ENCODE measurements at regions not wholly inside any gene's neighbourhood (a gene's known extent, or its start where the extent isn't known, plus 50 kb on each side); places are given as distances from the start of the nearest gene placed in this dataset.

DNA sequence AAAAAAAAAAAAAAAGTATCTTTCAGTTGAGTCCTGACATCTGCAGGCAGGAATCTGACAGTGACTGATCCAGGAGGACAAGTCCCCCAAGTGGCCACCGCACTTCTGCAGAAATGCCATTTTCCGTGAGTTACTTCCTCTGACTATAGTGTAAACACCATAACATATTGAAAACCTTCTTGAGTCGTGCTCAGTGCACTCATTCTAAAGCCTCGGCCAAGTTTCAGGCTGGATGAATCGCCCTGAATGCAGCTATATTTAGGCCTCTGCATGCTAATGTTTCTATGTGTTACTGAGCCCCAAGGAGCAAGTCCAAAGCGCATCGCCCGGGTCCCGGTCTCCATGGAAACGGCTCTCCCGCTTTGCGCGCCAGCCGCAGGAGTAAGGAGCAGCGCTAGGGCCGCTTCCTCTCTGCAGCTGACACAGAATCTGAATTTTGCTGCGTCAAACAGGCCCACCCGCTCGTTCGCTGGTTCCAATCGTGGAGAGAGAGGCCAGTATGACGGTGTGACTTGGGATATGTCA lies 335.4 kb downstream of the MSX2 start:
- TF ChIP-seq POLR2A (IDR thresholded peaks at IDR 0.05), result no peak
- TF ChIP-seq, protein P1, sequence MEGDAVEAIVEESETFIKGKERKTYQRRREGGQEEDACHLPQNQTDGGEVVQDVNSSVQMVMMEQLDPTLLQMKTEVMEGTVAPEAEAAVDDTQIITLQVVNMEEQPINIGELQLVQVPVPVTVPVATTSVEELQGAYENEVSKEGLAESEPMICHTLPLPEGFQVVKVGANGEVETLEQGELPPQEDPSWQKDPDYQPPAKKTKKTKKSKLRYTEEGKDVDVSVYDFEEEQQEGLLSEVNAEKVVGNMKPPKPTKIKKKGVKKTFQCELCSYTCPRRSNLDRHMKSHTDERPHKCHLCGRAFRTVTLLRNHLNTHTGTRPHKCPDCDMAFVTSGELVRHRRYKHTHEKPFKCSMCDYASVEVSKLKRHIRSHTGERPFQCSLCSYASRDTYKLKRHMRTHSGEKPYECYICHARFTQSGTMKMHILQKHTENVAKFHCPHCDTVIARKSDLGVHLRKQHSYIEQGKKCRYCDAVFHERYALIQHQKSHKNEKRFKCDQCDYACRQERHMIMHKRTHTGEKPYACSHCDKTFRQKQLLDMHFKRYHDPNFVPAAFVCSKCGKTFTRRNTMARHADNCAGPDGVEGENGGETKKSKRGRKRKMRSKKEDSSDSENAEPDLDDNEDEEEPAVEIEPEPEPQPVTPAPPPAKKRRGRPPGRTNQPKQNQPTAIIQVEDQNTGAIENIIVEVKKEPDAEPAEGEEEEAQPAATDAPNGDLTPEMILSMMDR (IDR thresholded peaks at IDR 0.05), result no peak
- Histone ChIP-seq H3K4me3 (peak overlapping the region in 1 of 4 donors; percentile 42), H3K9me3 (replicated peaks in 1 of 3) (no peaks in the 10 kb centered on the region), H3K27ac (no peak overlapping the region), H3K4me1 (replicated peaks in 1 of 2) (no peaks in the 10 kb centered on the region), H3K36me3 (replicated peaks in 1 of 2) (no peaks in the 10 kb centered on the region), H3K27me3 (no peaks in the 10 kb centered on the region)
- 6 to 24% (median 7%) methylated on average over 9 to 22 of the region's 22 CpGs for WGBS, 4 donors
- intact Hi-C loops (cut with DNase I), result no loop called here
- peak; percentile 17 to 72 (median 27) for DNase-seq

DNA sequence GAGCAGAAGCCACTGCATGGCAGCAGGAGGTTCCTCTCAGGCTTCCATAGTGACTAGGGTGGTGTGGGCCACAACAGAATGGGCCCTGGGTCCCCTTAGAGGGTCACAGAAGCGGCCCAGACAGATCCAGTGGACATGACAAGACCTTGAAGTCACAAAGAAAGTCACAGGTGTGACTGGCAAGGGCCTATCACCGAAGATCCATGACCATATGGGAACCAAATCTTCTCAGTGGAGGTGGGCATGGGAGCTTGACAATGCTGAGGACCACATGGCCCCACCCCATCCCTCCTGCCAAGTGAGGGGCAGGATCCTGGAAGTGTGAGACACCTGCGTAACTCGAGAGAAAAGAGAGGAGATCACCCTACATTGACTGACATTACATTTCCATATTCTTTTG lies 332.4 kb downstream of the MSX2 start:
- no peak for TF ChIP-seq POLR2A (IDR thresholded peaks at IDR 0.05)
- TF ChIP-seq, protein P1 (IDR thresholded peaks at IDR 0.05), result no peak
- Histone ChIP-seq H3K27me3 (no peaks in the 10 kb centered on the region), H3K36me3 (replicated peaks in 1 of 2) (no peaks in the 10 kb centered on the region), H3K27ac (no peak overlapping the region), H3K4me1 (replicated peaks in 1 of 2) (no peaks in the 10 kb centered on the region), H3K9me3 (replicated peaks in 1 of 3) (no peaks in the 10 kb centered on the region), H3K4me3 (no peak overlapping the region)
- intact Hi-C loops (cut with DNase I), result no loop called here
- WGBS, 4 donors, result 73 to 95% (median 80%) methylated on average over 4 of the region's 4 CpGs
- DNase-seq, result no peak

DNA sequence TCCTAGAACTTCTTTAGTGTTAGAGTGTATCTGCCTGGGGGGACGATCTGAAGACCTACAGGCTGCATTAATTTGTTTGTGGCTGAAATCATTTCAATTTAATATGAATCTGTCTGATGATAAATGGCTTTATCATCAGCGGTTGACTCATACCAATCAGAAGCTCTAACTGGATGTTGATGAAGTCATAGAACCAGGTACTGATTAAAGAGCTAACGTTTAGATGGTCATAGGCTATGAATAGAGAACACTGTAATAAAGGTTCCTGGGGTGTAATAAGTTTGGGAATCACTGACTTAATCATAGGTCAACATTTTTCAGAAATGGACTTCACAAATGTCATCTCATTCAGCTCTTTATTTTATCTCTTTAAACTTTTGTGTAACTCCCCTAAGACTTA lies 329.9 kb downstream of the MSX2 start:
- Histone ChIP-seq H3K4me3 (no peak overlapping the region), H3K4me1 (replicated peaks in 1 of 2) (no peaks in the 10 kb centered on the region), H3K9me3 (replicated peaks in 1 of 3) (no peaks in the 10 kb centered on the region), H3K27me3 (no peaks in the 10 kb centered on the region), H3K27ac (no peak overlapping the region), H3K36me3 (replicated peaks in 1 of 2) (no peaks in the 10 kb centered on the region)
- DNase-seq, result no peak
- TF ChIP-seq POLR2A (IDR thresholded peaks at IDR 0.05), result no peak
- TF ChIP-seq, protein P1 (IDR thresholded peaks at IDR 0.05), result no peak
- intact Hi-C loops (cut with DNase I), result no loop called here
- 61 to 77% (median 64%) methylated on average over 3 of the region's 3 CpGs for WGBS, 4 donors

DNA sequence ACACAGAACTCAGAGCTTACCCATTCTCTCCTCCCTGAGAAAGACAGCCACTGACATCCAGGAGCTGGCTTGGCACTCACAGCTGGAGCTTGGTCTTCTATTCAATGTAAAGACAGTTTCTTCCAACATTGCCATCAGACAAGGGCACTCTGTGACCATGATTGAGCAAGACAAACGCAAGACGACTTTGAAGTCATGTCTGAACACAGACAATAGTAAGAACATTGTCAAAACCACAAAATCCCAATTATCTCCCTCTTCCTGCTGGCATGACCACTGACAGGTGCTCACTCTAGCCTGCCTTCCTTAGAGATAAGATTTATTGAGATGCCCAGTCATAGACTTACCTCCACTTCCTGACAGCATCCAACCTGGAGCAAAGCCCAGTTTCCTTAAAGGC lies 328.0 kb downstream of the MSX2 start:
- Histone ChIP-seq H3K9me3 (replicated peaks in 1 of 3) (no peaks in the 10 kb centered on the region), H3K27me3 (no peaks in the 10 kb centered on the region), H3K4me1 (replicated peaks in 1 of 2) (no peaks in the 10 kb centered on the region), H3K27ac (no peak overlapping the region), H3K36me3 (replicated peaks in 1 of 2) (no peaks in the 10 kb centered on the region), H3K4me3 (no peak overlapping the region)
- intact Hi-C loops (cut with DNase I), result no loop called here
- no peak for DNase-seq
- 46 to 72% (median 66%) methylated on average over 2 of the region's 2 CpGs for WGBS, 4 donors
- no peak for TF ChIP-seq POLR2A (IDR thresholded peaks at IDR 0.05)
- TF ChIP-seq, protein P1 (IDR thresholded peaks at IDR 0.05), result no peak
